Esophagus squamous epithelium (tissue), 4 donors: ENCODE measurements at regions not wholly inside any gene's neighbourhood (a gene's known extent, or its start where the extent isn't known, plus 50 kb on each side); places are given as distances from the start of the nearest gene placed in this dataset.

Experiments used
- POLR2A ChIP-seq, 4 donors: fragments of 450-650 bp; IDR thresholded peaks; one replicate each; pipeline ENCODE4 v1.6.1; 2017; ENCODE audit warnings: antibody characterized with exemption in 4 of 4, mild to moderate bottlenecking in 4 of 4, moderate library complexity in 3 of 4
- TF ChIP-seq, protein P1 (sequence below), 6 experiments: fragments of 450-650 bp in 4 of 6; fragments of 200-600 bp in 2 of 6; sonication (generic) in 2 of 6; IDR thresholded peaks; one replicate each; pipeline ENCODE4 v1.5.1; 2016 to 2019; ENCODE audit warnings: antibody characterized with exemption in 6 of 6, mild to moderate bottlenecking in 4 of 6, moderate library complexity in 4 of 6

DNA sequence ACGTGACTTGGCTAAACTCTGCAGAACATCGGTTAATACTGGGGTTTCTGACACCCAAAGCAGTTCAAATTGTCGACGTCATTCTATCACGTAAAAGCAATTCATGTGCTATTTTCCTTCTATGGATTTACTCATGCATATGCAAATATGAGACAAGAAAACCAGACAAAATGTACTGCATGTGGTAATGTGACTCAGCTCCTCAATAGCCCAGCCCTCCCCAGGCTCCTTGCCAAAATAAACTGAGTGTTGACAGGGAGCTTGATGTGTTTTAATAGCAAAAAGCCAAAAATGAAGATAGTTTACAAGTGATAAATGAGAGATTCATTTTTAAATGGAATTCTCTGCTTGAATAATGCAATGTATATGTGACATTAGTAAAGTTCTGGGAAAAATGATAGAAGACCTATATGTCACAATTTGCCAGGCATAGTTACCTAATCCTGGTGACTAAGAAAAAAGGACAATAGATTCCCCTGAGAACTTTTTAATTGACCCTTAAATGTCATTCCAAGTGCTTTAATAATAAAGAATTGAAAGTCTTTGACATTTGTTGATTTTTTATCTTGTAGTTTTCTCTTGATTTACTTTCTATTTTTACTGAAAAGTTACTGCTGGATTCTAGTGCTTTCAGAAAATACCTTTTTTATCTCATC, 1700.6 kb upstream of the TENM3 start:
- TF ChIP-seq, protein P1, sequence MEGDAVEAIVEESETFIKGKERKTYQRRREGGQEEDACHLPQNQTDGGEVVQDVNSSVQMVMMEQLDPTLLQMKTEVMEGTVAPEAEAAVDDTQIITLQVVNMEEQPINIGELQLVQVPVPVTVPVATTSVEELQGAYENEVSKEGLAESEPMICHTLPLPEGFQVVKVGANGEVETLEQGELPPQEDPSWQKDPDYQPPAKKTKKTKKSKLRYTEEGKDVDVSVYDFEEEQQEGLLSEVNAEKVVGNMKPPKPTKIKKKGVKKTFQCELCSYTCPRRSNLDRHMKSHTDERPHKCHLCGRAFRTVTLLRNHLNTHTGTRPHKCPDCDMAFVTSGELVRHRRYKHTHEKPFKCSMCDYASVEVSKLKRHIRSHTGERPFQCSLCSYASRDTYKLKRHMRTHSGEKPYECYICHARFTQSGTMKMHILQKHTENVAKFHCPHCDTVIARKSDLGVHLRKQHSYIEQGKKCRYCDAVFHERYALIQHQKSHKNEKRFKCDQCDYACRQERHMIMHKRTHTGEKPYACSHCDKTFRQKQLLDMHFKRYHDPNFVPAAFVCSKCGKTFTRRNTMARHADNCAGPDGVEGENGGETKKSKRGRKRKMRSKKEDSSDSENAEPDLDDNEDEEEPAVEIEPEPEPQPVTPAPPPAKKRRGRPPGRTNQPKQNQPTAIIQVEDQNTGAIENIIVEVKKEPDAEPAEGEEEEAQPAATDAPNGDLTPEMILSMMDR (IDR thresholded peaks at IDR 0.05), result no peak
- TF ChIP-seq POLR2A (IDR thresholded peaks at IDR 0.05), result no peak
